ENCODE measurements at regions not wholly inside any gene's neighbourhood (a gene's known extent, or its start where the extent isn't known, plus 50 kb on each side); places are given as distances from the start of the nearest gene placed in this dataset.

GRCh38 chr2:215605214-215605613, 169.3 kb upstream of the FN1 start:
- Histone ChIP-seq H3K27ac (no peak overlapping the region), H3K4me3 (ENCODE audit: low read depth in 1 of 2, low read length in 1 of 2) (no peak overlapping the region), H3K9me3 (no peaks in the 10 kb centered on the region), H3K4me1 (ENCODE audit: control insufficient read depth in 1 of 2, insufficient read depth in 1 of 2, low read depth in 1 of 2, low read length in 1 of 2) (no peaks in the 10 kb centered on the region), H3K36me3 (no peaks in the 10 kb centered on the region), H3K27me3 (no peaks in the 10 kb centered on the region)
- no peak for TF ChIP-seq CTCF (IDR thresholded peaks at IDR 0.05)

GRCh38 chr2:215604606-215605005, 168.7 kb upstream of the FN1 start:
- H3K4me1 ChIP-seq (ENCODE audit: control insufficient read depth in 1 of 2, insufficient read depth in 1 of 2, low read depth in 1 of 2, low read length in 1 of 2), result no peaks in the 10 kb centered on the region
- H3K9me3 ChIP-seq, result no peaks in the 10 kb centered on the region
- H3K27ac ChIP-seq, result no peak overlapping the region
- H3K36me3 ChIP-seq, result no peaks in the 10 kb centered on the region
- no peak overlapping the region for H3K4me3 ChIP-seq (ENCODE audit: low read depth in 1 of 2, low read length in 1 of 2)
- no peaks in the 10 kb centered on the region for H3K27me3 ChIP-seq
- TF ChIP-seq CTCF (IDR thresholded peaks at IDR 0.05), result no peak

GRCh38 chr2:215603440-215603839, 167.6 kb upstream of the FN1 start:
- H3K9me3 ChIP-seq, result no peaks in the 10 kb centered on the region
- H3K4me3 ChIP-seq (ENCODE audit: low read depth in 1 of 2, low read length in 1 of 2), result no peak overlapping the region
- no peaks in the 10 kb centered on the region for H3K4me1 ChIP-seq (ENCODE audit: control insufficient read depth in 1 of 2, insufficient read depth in 1 of 2, low read depth in 1 of 2, low read length in 1 of 2)
- no peak for TF ChIP-seq CTCF (IDR thresholded peaks at IDR 0.05)
- no peak overlapping the region for H3K27ac ChIP-seq
- H3K36me3 ChIP-seq, result no peaks in the 10 kb centered on the region
- no peaks in the 10 kb centered on the region for H3K27me3 ChIP-seq

- H3K27me3 ChIP-seq, result no peaks in the 10 kb centered on the region
- no peak for TF ChIP-seq CTCF (IDR thresholded peaks at IDR 0.05)
- no peaks in the 10 kb centered on the region for H3K4me1 ChIP-seq (ENCODE audit: control insufficient read depth in 1 of 2, insufficient read depth in 1 of 2, low read depth in 1 of 2, low read length in 1 of 2)
- H3K27ac ChIP-seq, result no peak overlapping the region
- H3K9me3 ChIP-seq, result no peaks in the 10 kb centered on the region
- no peak overlapping the region for H3K4me3 ChIP-seq (ENCODE audit: low read depth in 1 of 2, low read length in 1 of 2)
- H3K36me3 ChIP-seq, result no peaks in the 10 kb centered on the region
Measured at GRCh38 chr2:215602997-215603396, 167.1 kb upstream of the FN1 start.

- no peak overlapping the region for H3K4me3 ChIP-seq (ENCODE audit: low read depth in 1 of 2, low read length in 1 of 2)
- H3K27me3 ChIP-seq, result no peaks in the 10 kb centered on the region
- no peaks in the 10 kb centered on the region for H3K36me3 ChIP-seq
- no peak for TF ChIP-seq CTCF (IDR thresholded peaks at IDR 0.05)
- H3K4me1 ChIP-seq (ENCODE audit: control insufficient read depth in 1 of 2, insufficient read depth in 1 of 2, low read depth in 1 of 2, low read length in 1 of 2), result no peaks in the 10 kb centered on the region
- no peak overlapping the region for H3K27ac ChIP-seq
- no peaks in the 10 kb centered on the region for H3K9me3 ChIP-seq
Measured at GRCh38 chr2:215601990-215602721, 166.3 kb upstream of the FN1 start.
